ENCODE measurements at regions not wholly inside any gene's neighbourhood (a gene's known extent, or its start where the extent isn't known, plus 50 kb on each side); places are given as distances from the start of the nearest gene placed in this dataset.
A peak's percentile ranks its signal among the peaks of the same experiment; 100 is the strongest.
"Not testable (repeated sequence)": the region's sequence is repeated elsewhere in the genome, so short reads cannot be mapped to it uniquely, and the experiment has no call there.

- no peak overlapping the region for H3K4me3 ChIP-seq (ENCODE audit: control insufficient read depth, low read depth, low read length)
- DNase-seq (ENCODE audit: low read depth) = peak; percentile 39
- TF ChIP-seq CTCF (conservative IDR thresholded peaks at IDR 0.05; ENCODE audit: control insufficient read depth, insufficient read depth, low read depth, low read length) = no peak
Measured at GRCh38 chr3:117868766-117869165, 1159.2 kb downstream of the TUSC7 start.

- no peak for TF ChIP-seq CTCF (conservative IDR thresholded peaks at IDR 0.05; ENCODE audit: control insufficient read depth, insufficient read depth, low read depth, low read length)
- no peak for DNase-seq (ENCODE audit: low read depth)
- no peak overlapping the region for H3K4me3 ChIP-seq (ENCODE audit: control insufficient read depth, low read depth, low read length)
Measured at GRCh38 chr3:117871934-117872333, 1162.4 kb downstream of the TUSC7 start.

- not testable (repeated sequence) for H3K4me3 ChIP-seq (ENCODE audit: control insufficient read depth, low read depth, low read length); DNase-seq (ENCODE audit: low read depth)
Measured at GRCh38 chr3:117872594-117873248, 1161.9 kb downstream of the IGSF11 start.

GRCh38 chr3:117873249-117873600 lies 1161.4 kb downstream of the IGSF11 start:
- TF ChIP-seq CTCF (conservative IDR thresholded peaks at IDR 0.05; ENCODE audit: control insufficient read depth, insufficient read depth, low read depth, low read length) = no peak

GRCh38 chr3:117874028-117874690 lies 1160.5 kb downstream of the IGSF11 start:
- H3K4me3 ChIP-seq (ENCODE audit: control insufficient read depth, low read depth, low read length) = no peak overlapping the region
- no peak for DNase-seq (ENCODE audit: low read depth)
- no peak for TF ChIP-seq CTCF (conservative IDR thresholded peaks at IDR 0.05; ENCODE audit: control insufficient read depth, insufficient read depth, low read depth, low read length)

More at GRCh38 chr3:117873249-117873600, 1161.4 kb downstream of the IGSF11 start:
- H3K4me3 ChIP-seq (ENCODE audit: control insufficient read depth, low read depth, low read length) = no peak overlapping the region
- no peak for DNase-seq (ENCODE audit: low read depth)

GRCh38 chr3:117874904-117875874 lies 1159.5 kb downstream of the IGSF11 start:
- H3K4me3 ChIP-seq (ENCODE audit: control insufficient read depth, low read depth, low read length) = no peak overlapping the region
- no peak for DNase-seq (ENCODE audit: low read depth)
- no peak for TF ChIP-seq CTCF (conservative IDR thresholded peaks at IDR 0.05; ENCODE audit: control insufficient read depth, insufficient read depth, low read depth, low read length)

GRCh38 chr3:117875887-117876286 lies 1158.8 kb downstream of the IGSF11 start:
- no peak for TF ChIP-seq CTCF (conservative IDR thresholded peaks at IDR 0.05; ENCODE audit: control insufficient read depth, insufficient read depth, low read depth, low read length)
- no peak overlapping the region for H3K4me3 ChIP-seq (ENCODE audit: control insufficient read depth, low read depth, low read length)
- DNase-seq (ENCODE audit: low read depth) = no peak

Measured in fibroblast of mammary gland (primary cell).